ENCODE measurements at regions not wholly inside any gene's neighbourhood (a gene's known extent, or its start where the extent isn't known, plus 50 kb on each side); places are given as distances from the start of the nearest gene placed in this dataset.
A peak's percentile ranks its signal among the peaks of the same experiment; 100 is the strongest.

- no peak for DNase-seq (ENCODE audit: low read depth in 1 of 2, low spot score in 1 of 2)
- TF ChIP-seq REST (IDR thresholded peaks at IDR 0.05; ENCODE audit: insufficient replicate concordance, low read depth) (no peak), SPI1 (IDR thresholded peaks at IDR 0.05; ENCODE audit: borderline replicate concordance, low read depth) (no peak), GABPA (IDR thresholded peaks at IDR 0.05; ENCODE audit: low read depth) (no peak), POLR2AphosphoS5 (IDR thresholded peaks at IDR 0.05; ENCODE audit: low read depth) (no peak), CTCF (IDR thresholded peaks at IDR 0.05; ENCODE audit: insufficient read depth, low read length) (no peak)
- Histone ChIP-seq H3K27me3 (ENCODE audit: insufficient read depth, poor library complexity, severe bottlenecking) (no peaks in the 10 kb centered on the region), H3K27ac (replicated peaks) (no peak overlapping the region), H3K4me3 (replicated peaks; ENCODE audit: insufficient read depth, low read length) (no peak overlapping the region)
Measured at GRCh38 chr16:10242097-10242496, 59.9 kb upstream of the GRIN2A start.

- peak in 1 of 2 experiments; percentile 21 for DNase-seq (ENCODE audit: low read depth in 1 of 2, low spot score in 1 of 2)
- Histone ChIP-seq H3K27me3 (ENCODE audit: insufficient read depth, poor library complexity, severe bottlenecking) (no peaks in the 10 kb centered on the region), H3K4me3 (replicated peaks; ENCODE audit: insufficient read depth, low read length) (no peak overlapping the region), H3K27ac (replicated peaks) (no peak overlapping the region)
- TF ChIP-seq CTCF (IDR thresholded peaks at IDR 0.05; ENCODE audit: insufficient read depth, low read length), result no peak
- TF ChIP-seq GABPA (IDR thresholded peaks at IDR 0.05; ENCODE audit: low read depth), result no peak
- no peak for TF ChIP-seq POLR2AphosphoS5 (IDR thresholded peaks at IDR 0.05; ENCODE audit: low read depth)
- TF ChIP-seq REST (IDR thresholded peaks at IDR 0.05; ENCODE audit: insufficient replicate concordance, low read depth), result no peak
- TF ChIP-seq SPI1 (IDR thresholded peaks at IDR 0.05; ENCODE audit: borderline replicate concordance, low read depth), result no peak
Measured at GRCh38 chr16:10242916-10243315, 60.7 kb upstream of the GRIN2A start.

- H3K27me3 ChIP-seq (ENCODE audit: insufficient read depth, poor library complexity, severe bottlenecking), result no peaks in the 10 kb centered on the region
- no peak overlapping the region for H3K27ac ChIP-seq (replicated peaks)
- no peak overlapping the region for H3K4me3 ChIP-seq (replicated peaks; ENCODE audit: insufficient read depth, low read length)
- no peak for TF ChIP-seq SPI1 (IDR thresholded peaks at IDR 0.05; ENCODE audit: borderline replicate concordance, low read depth)
- no peak for TF ChIP-seq REST (IDR thresholded peaks at IDR 0.05; ENCODE audit: insufficient replicate concordance, low read depth)
- no peak for TF ChIP-seq CTCF (IDR thresholded peaks at IDR 0.05; ENCODE audit: insufficient read depth, low read length)
- no peak for TF ChIP-seq POLR2AphosphoS5 (IDR thresholded peaks at IDR 0.05; ENCODE audit: low read depth)
- no peak for TF ChIP-seq GABPA (IDR thresholded peaks at IDR 0.05; ENCODE audit: low read depth)
- no peak for DNase-seq (ENCODE audit: low read depth in 1 of 2, low spot score in 1 of 2)
Measured at GRCh38 chr16:10245002-10245401, 62.8 kb upstream of the GRIN2A start.
